ENCODE measurements at regions not wholly inside any gene's neighbourhood (a gene's known extent, or its start where the extent isn't known, plus 50 kb on each side); places are given as distances from the start of the nearest gene placed in this dataset.

GRCh38 chr4:58265734-58266133 lies 1155.5 kb upstream of the IGFBP7 start:
- TF ChIP-seq CTCF (conservative IDR thresholded peaks at IDR 0.05; ENCODE audit: low read length) (no peak), EZH2phosphoT487 (IDR thresholded peaks at IDR 0.05; ENCODE audit: borderline replicate concordance, low read depth, low read length) (no peak)
